Activated B cell treated with CpG ODN at 0.5 μM for 24 hours (primary cell): ENCODE measurements at regions not wholly inside any gene's neighbourhood (a gene's known extent, or its start where the extent isn't known, plus 50 kb on each side); places are given as distances from the start of the nearest gene placed in this dataset.

Source experiments
- ATAC-seq: fragments of 200-7000 bp; cut with Tn5 transposase; one replicate; pipeline ENCODE4 v1.10.0; 2021; ENCODE audit warnings: low read depth, mild to moderate bottlenecking, moderate library complexity
- CTCF ChIA-PET: fragments of 350-600 bp; sonication (Branson Sonifier 250); formaldehyde crosslinking; loops from one replicate; lab custom pipeline; 2021; ENCODE audit warnings: antibody characterized with exemption; lab: Charles Lee
- POLR2A ChIA-PET: fragments of 350-600 bp; sonication (Branson Sonifier 250); formaldehyde crosslinking; loops from one replicate; lab custom pipeline; 2021; ENCODE audit warnings: antibody characterized with exemption; lab: Charles Lee
- DNase-seq: peaks from one replicate; pipeline ENCODE4 v3.0.0; 2022
- H3K27ac Mint-ChIP-seq: one replicate; pipeline ENCODE4 v1.8.0; 2020; ENCODE audit warnings: mixed read lengths
- H3K27me3 Mint-ChIP-seq: one replicate; pipeline ENCODE4 v1.8.0; 2021; ENCODE audit warnings: mixed read lengths
- H3K36me3 Mint-ChIP-seq: one replicate; pipeline ENCODE4 v1.8.0; 2021; ENCODE audit warnings: low read depth, mixed read lengths
- H3K4me1 Mint-ChIP-seq: one replicate; pipeline ENCODE4 v1.8.0; 2021; ENCODE audit warnings: mixed read lengths
- H3K4me3 Mint-ChIP-seq: one replicate; pipeline ENCODE4 v1.8.0; 2020; ENCODE audit warnings: mild to moderate bottlenecking, mixed read lengths
- H3K9me3 Mint-ChIP-seq: one replicate; pipeline ENCODE4 v1.8.0; 2020; ENCODE audit warnings: mixed read lengths
- intact Hi-C: fragments of 100-400 bp; cut with micrococcal nuclease; formaldehyde crosslinking; loops from one replicate; pipeline ENCODE4 v1.15.1; 2024
- TF ChIP-seq, protein P1 (sequence below): fragments of 200-600 bp; IDR thresholded peaks from one replicate; pipeline ENCODE4 v1.8.0; 2022; ENCODE audit warnings: antibody characterized with exemption, mild to moderate bottlenecking

DNA sequence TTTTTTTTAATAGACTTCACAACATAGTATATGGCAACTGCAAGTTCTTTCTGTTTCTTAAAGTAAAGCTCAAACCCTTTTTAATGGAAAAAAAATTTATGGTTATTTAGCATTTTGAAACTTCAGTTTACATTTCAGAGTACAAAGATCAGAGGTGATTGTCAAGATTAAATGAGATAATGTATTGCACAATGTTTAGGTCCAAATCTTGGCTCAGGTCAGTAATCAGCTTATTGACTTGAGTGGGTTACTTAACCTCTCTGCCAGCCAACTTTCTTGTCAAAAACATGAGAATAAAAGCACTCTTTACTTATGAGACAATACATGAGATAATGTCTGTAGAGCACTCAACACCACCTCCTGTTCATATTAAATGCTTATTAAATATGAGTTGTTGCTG lies 345.1 kb upstream of the PTPRD start:
- Mint-ChIP-seq H3K36me3 (no peaks in the 10 kb centered on the region), H3K27ac (no peak overlapping the region), H3K9me3 (peaks cover 7% of the 10 kb centered on the region), H3K4me3 (no peak overlapping the region), H3K27me3 (no peaks in the 10 kb centered on the region), H3K4me1 (no peaks in the 10 kb centered on the region)
- POLR2A ChIA-PET = no interaction called here
- intact Hi-C loops = no loop called here
- TF ChIP-seq, protein P1, sequence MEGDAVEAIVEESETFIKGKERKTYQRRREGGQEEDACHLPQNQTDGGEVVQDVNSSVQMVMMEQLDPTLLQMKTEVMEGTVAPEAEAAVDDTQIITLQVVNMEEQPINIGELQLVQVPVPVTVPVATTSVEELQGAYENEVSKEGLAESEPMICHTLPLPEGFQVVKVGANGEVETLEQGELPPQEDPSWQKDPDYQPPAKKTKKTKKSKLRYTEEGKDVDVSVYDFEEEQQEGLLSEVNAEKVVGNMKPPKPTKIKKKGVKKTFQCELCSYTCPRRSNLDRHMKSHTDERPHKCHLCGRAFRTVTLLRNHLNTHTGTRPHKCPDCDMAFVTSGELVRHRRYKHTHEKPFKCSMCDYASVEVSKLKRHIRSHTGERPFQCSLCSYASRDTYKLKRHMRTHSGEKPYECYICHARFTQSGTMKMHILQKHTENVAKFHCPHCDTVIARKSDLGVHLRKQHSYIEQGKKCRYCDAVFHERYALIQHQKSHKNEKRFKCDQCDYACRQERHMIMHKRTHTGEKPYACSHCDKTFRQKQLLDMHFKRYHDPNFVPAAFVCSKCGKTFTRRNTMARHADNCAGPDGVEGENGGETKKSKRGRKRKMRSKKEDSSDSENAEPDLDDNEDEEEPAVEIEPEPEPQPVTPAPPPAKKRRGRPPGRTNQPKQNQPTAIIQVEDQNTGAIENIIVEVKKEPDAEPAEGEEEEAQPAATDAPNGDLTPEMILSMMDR = no peak
- no peak for ATAC-seq
- no peak for DNase-seq
- CTCF ChIA-PET = no interaction called here

DNA sequence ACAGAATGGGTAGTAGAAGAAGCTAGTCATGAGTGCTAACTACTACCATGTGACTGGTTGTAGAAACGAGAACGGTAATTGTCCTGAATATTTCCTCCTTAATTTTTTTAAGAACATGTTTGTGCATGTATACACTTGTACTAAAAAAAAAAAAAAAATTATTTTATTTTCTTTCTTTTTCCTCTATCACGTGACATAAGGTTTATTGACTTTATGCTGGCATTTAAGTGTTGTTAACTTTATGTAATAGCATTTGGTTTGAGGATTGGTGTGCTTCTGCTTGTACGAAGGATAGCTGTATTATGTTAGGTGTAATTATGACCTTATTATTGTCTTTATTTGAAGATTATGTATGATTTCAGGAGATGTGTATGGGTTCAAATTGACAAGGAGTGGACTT lies 349.1 kb upstream of the PTPRD start:
- CTCF ChIA-PET = no interaction called here
- intact Hi-C loops = no loop called here

GRCh38 chr9:10983251-10983650 lies 370.4 kb upstream of the PTPRD start:
- no peak for ATAC-seq
- POLR2A ChIA-PET = no interaction called here
- no peak overlapping the region for H3K4me3 Mint-ChIP-seq

More for the DNA sequence above, 349.1 kb upstream of the PTPRD start:
- H3K27ac Mint-ChIP-seq = no peak overlapping the region
- no peaks in the 10 kb centered on the region for H3K36me3 Mint-ChIP-seq
- POLR2A ChIA-PET = no interaction called here
- TF ChIP-seq, protein P1 = no peak
- H3K27me3 Mint-ChIP-seq = no peaks in the 10 kb centered on the region
- DNase-seq = no peak
- no peak overlapping the region for H3K4me3 Mint-ChIP-seq
- H3K9me3 Mint-ChIP-seq = peaks cover 8% of the 10 kb centered on the region
- ATAC-seq = no peak
- no peaks in the 10 kb centered on the region for H3K4me1 Mint-ChIP-seq

GRCh38 chr9:10999646-11000045 lies 386.8 kb upstream of the PTPRD start:
- Mint-ChIP-seq H3K9me3 (no peaks in the 10 kb centered on the region), H3K36me3 (no peaks in the 10 kb centered on the region), H3K4me3 (no peak overlapping the region), H3K27me3 (no peaks in the 10 kb centered on the region), H3K4me1 (no peaks in the 10 kb centered on the region), H3K27ac (no peak overlapping the region)
- TF ChIP-seq, protein P1 = no peak
- ChIA-PET POLR2A (no interaction called here), CTCF (no interaction called here)
- DNase-seq = no peak
- ATAC-seq = no peak
- intact Hi-C loops = no loop called here

More at GRCh38 chr9:10983251-10983650, 370.4 kb upstream of the PTPRD start:
- no peaks in the 10 kb centered on the region for H3K4me1 Mint-ChIP-seq
- intact Hi-C loops = no loop called here
- H3K27me3 Mint-ChIP-seq = no peaks in the 10 kb centered on the region
- no peaks in the 10 kb centered on the region for H3K36me3 Mint-ChIP-seq
- peaks cover 6% of the 10 kb centered on the region for H3K9me3 Mint-ChIP-seq
- CTCF ChIA-PET = no interaction called here
- no peak overlapping the region for H3K27ac Mint-ChIP-seq
- no peak for DNase-seq
- TF ChIP-seq, protein P1 = no peak

GRCh38 chr9:11001546-11001945 lies 388.7 kb upstream of the PTPRD start:
- DNase-seq = no peak
- no peak overlapping the region for H3K4me3 Mint-ChIP-seq
- intact Hi-C loops = no loop called here
- TF ChIP-seq, protein P1 = no peak
- ATAC-seq = no peak
- ChIA-PET POLR2A (no interaction called here), CTCF (no interaction called here)
- no peaks in the 10 kb centered on the region for H3K9me3 Mint-ChIP-seq
- H3K36me3 Mint-ChIP-seq = no peaks in the 10 kb centered on the region
- no peaks in the 10 kb centered on the region for H3K4me1 Mint-ChIP-seq
- H3K27ac Mint-ChIP-seq = no peak overlapping the region
- no peaks in the 10 kb centered on the region for H3K27me3 Mint-ChIP-seq
